PC-9 (cell line): ENCODE measurements at regions not wholly inside any gene's neighbourhood (a gene's known extent, or its start where the extent isn't known, plus 50 kb on each side); places are given as distances from the start of the nearest gene placed in this dataset.

ENCODE experiments used
- BruUV-seq: library from RNA; stranded (reverse); fragments of 400-500 nt; replicated peaks from 2 replicates; lab custom pipeline; 2021; lab: Mats Ljungman, UMichigan
- CTCF ChIA-PET: fragments of 300-600 bp; sonication (Branson Sonifier 250); formaldehyde crosslinking; loops from one replicate; lab custom pipeline; 2022; ENCODE audit warnings: antibody characterized with exemption; lab: Charles Lee
- POLR2A ChIA-PET: fragments of 300-600 bp; sonication (Branson Sonifier 250); formaldehyde crosslinking; loops from one replicate; lab custom pipeline; 2022; ENCODE audit warnings: antibody characterized with exemption; ENCODE audit not compliant: unreplicated experiment; lab: Charles Lee
- DNase-seq, 2 experiments: peaks; one replicate each; pipeline versions ENCODE4 v3.0.0 to v3.0.0-alpha.2; 2015 to 2022; ENCODE audit warnings: mixed read lengths in 1 of 2
- H2AFZ ChIP-seq: fragments of 200-600 bp; sonication (generic); 2 replicates; pipeline ENCODE4 v1.8.1; 2017; ENCODE audit warnings: antibody characterized with exemption
- H3F3A ChIP-seq: fragments of 200-600 bp; sonication (generic); 2 replicates; pipeline ENCODE4 v1.8.1; 2017; ENCODE audit warnings: antibody characterized with exemption, mild to moderate bottlenecking, low read depth; ENCODE audit not compliant: insufficient read depth
- H3K27ac ChIP-seq: fragments of 200-600 bp; sonication (generic); 2 replicates; pipeline ENCODE4 v1.6.1; 2016; ENCODE audit warnings: mixed run types
- H3K27me3 ChIP-seq: fragments of 200-600 bp; sonication (generic); 2 replicates; pipeline ENCODE4 v1.6.1; 2016; ENCODE audit warnings: low read depth, mixed run types; ENCODE audit not compliant: insufficient read depth
- H3K36me3 ChIP-seq: fragments of 200-600 bp; sonication (generic); 2 replicates; pipeline ENCODE4 v1.6.1; 2016; ENCODE audit warnings: low read depth, mixed run types
- H3K4me1 ChIP-seq: fragments of 200-600 bp; sonication (generic); replicated peaks from 2 replicates; pipeline ENCODE4 v1.6.1; 2016; ENCODE audit warnings: mixed run types; ENCODE audit not compliant: insufficient read depth
- H3K4me2 ChIP-seq: fragments of 200-600 bp; sonication (generic); 2 replicates; pipeline ENCODE4 v1.6.1; 2017; ENCODE audit warnings: mixed run types
- H3K4me3 ChIP-seq: fragments of 200-600 bp; sonication (generic); 2 replicates; pipeline ENCODE4 v1.6.1; 2016; ENCODE audit warnings: mixed run types
- H3K79me2 ChIP-seq: fragments of 200-600 bp; sonication (generic); 2 replicates; pipeline ENCODE4 v1.6.1; 2017; ENCODE audit warnings: low read depth, mixed run types
- H3K9me2 ChIP-seq: fragments of 200-600 bp; sonication (generic); 2 replicates; pipeline ENCODE4 v1.8.1; 2017; ENCODE audit warnings: mild to moderate bottlenecking; ENCODE audit not compliant: insufficient read depth
- H3K9me3 ChIP-seq: fragments of 200-600 bp; sonication (generic); 2 replicates; pipeline ENCODE4 v1.8.1; 2016; ENCODE audit warnings: low read depth; ENCODE audit not compliant: insufficient read depth
- H4K20me1 ChIP-seq: fragments of 200-600 bp; sonication (generic); 2 replicates; pipeline ENCODE4 v1.8.1; 2017; ENCODE audit not compliant: insufficient read depth
- CTCF ChIP-seq: fragments of 200-600 bp; sonication (generic); conservative IDR thresholded peaks from 2 replicates; pipeline ENCODE4 v1.6.1; 2017; ENCODE audit warnings: mixed run types, antibody characterized with exemption, mild to moderate bottlenecking, moderate library complexity
- EZH2 ChIP-seq: fragments of 200-600 bp; sonication (generic); IDR thresholded peaks from 2 replicates; pipeline ENCODE4 v1.8.0; 2017; ENCODE audit warnings: antibody characterized with exemption, low read depth
- intact Hi-C: fragments of 100-400 bp; cut with micrococcal nuclease; formaldehyde crosslinking; loops from one replicate; pipeline ENCODE4 v1.10.0; 2022; ENCODE audit not compliant: unreplicated experiment

GRCh38 chr4:82139287-82139686, 234.5 kb downstream of the HNRNPD start:
- H3K9me2 ChIP-seq, result no peaks in the 10 kb centered on the region
- H3K27ac ChIP-seq, result no peak overlapping the region
- no peaks in the 10 kb centered on the region for H3K27me3 ChIP-seq
- H3K9me3 ChIP-seq, result no peaks in the 10 kb centered on the region
- no peaks in the 10 kb centered on the region for H3K79me2 ChIP-seq
- TF ChIP-seq EZH2 (no peak), CTCF (no peak)
- H4K20me1 ChIP-seq, result no peaks in the 10 kb centered on the region
- no peak for DNase-seq
- no peaks in the 10 kb centered on the region for H3F3A ChIP-seq
- no peak overlapping the region for H3K4me3 ChIP-seq
- intact Hi-C loops, result no loop called here
- BruUV-seq, result no TSS peak
- ChIA-PET CTCF (no interaction called here), POLR2A (no interaction called here)
- H2AFZ ChIP-seq, result no peak overlapping the region
- H3K4me1 ChIP-seq, result no peaks in the 10 kb centered on the region
- H3K36me3 ChIP-seq, result no peaks in the 10 kb centered on the region
- no peak overlapping the region for H3K4me2 ChIP-seq

DNA sequence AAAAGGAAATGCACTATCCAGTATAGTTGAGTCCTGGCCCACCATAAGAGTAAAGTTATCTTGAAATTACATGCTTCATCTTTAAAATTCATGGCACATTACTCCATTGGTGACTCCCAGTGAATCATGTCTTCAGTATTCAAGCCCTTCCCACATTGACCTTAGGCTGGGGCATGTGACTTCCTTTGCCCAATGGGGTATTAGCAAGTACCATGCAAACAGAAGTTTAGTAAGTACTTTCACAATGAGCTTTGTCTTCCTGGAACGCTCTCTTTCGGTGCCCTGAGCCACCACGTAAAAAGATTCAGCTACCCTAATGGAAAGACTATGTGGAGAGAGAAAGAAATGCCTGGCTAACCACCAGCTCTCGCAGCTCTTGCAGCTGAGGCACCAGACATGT, 235.4 kb downstream of the HNRNPD start:
- Histone ChIP-seq H3K9me2 (no peaks in the 10 kb centered on the region), H4K20me1 (no peaks in the 10 kb centered on the region), H3K4me2 (no peak overlapping the region), H3K27me3 (no peaks in the 10 kb centered on the region), H3K27ac (no peak overlapping the region), H3K36me3 (no peaks in the 10 kb centered on the region), H3K4me3 (no peak overlapping the region), H3K79me2 (no peaks in the 10 kb centered on the region), H3F3A (no peaks in the 10 kb centered on the region), H3K4me1 (no peaks in the 10 kb centered on the region), H3K9me3 (no peaks in the 10 kb centered on the region), H2AFZ (no peak overlapping the region)
- no TSS peak for BruUV-seq
- intact Hi-C loops, result no loop called here
- ChIA-PET POLR2A (no interaction called here), CTCF (no interaction called here)
- TF ChIP-seq CTCF (no peak), EZH2 (no peak)
- DNase-seq, result no peak

GRCh38 chr4:82136161-82136801, 237.5 kb downstream of the HNRNPD start:
- TF ChIP-seq EZH2, result no peak
- TF ChIP-seq CTCF, result no peak
- Histone ChIP-seq H3K4me2 (no peak overlapping the region), H3K27me3 (no peaks in the 10 kb centered on the region), H3K4me3 (no peak overlapping the region), H3K4me1 (no peaks in the 10 kb centered on the region), H3K9me3 (no peaks in the 10 kb centered on the region), H3F3A (no peaks in the 10 kb centered on the region), H3K36me3 (no peaks in the 10 kb centered on the region), H3K27ac (no peak overlapping the region), H3K9me2 (no peaks in the 10 kb centered on the region), H2AFZ (no peak overlapping the region), H4K20me1 (no peaks in the 10 kb centered on the region), H3K79me2 (no peaks in the 10 kb centered on the region)
- DNase-seq, result no peak
- ChIA-PET POLR2A (no interaction called here), CTCF (no interaction called here)
- intact Hi-C loops, result no loop called here
- BruUV-seq, result no TSS peak
